ENCODE measurements at regions not wholly inside any gene's neighbourhood (a gene's known extent, or its start where the extent isn't known, plus 50 kb on each side); places are given as distances from the start of the nearest gene placed in this dataset.
A peak's percentile ranks its signal among the peaks of the same experiment; 100 is the strongest.

- H2AFZ ChIP-seq (ENCODE audit: low read depth, low read length): no peak overlapping the region
- no peak overlapping the region for H3K9ac ChIP-seq (ENCODE audit: low read length)
- no peak overlapping the region for H2AK5ac ChIP-seq (ENCODE audit: low read length, severe bottlenecking)
- H4K91ac ChIP-seq (ENCODE audit: low read length): no peak overlapping the region
- H2BK120ac ChIP-seq (ENCODE audit: low read depth, low read length): no peak overlapping the region
- no peak overlapping the region for H3K23ac ChIP-seq (ENCODE audit: low read length in 2 of 2)
- 100% methylated on average over 1 of the region's 3 CpGs for WGBS
- H3K79me1 ChIP-seq (replicated peaks; ENCODE audit: low read length, poor library complexity, severe bottlenecking): no peaks in the 10 kb centered on the region
- no peak overlapping the region for H2BK12ac ChIP-seq (ENCODE audit: low read length in 2 of 2)
- H3K27me3 ChIP-seq (ENCODE audit: control insufficient read depth in 1 of 2, insufficient read depth in 1 of 2, low read length in 2 of 2): no peaks in the 10 kb centered on the region
- no peaks in the 10 kb centered on the region for H3K36me3 ChIP-seq (ENCODE audit: control insufficient read depth in 1 of 2, insufficient read depth in 2 of 2, low read depth in 1 of 2, low read length in 2 of 2)
- H3K4me3 ChIP-seq (ENCODE audit: insufficient read depth in 1 of 2, low read depth in 1 of 2, low read length in 2 of 2): no peak overlapping the region
- H2BK15ac ChIP-seq (ENCODE audit: low read depth, poor library complexity, severe bottlenecking): no peak overlapping the region
- H3K14ac ChIP-seq (ENCODE audit: low read length in 2 of 2): no peak overlapping the region
- no peak overlapping the region for H4K8ac ChIP-seq (ENCODE audit: low read length)
- no peaks in the 10 kb centered on the region for H3K9me3 ChIP-seq (ENCODE audit: control insufficient read depth, low read length)
- no peak overlapping the region for H3K18ac ChIP-seq (ENCODE audit: low read depth in 1 of 2, low read length in 2 of 2)
- no peak for DNase-seq
- H3K4ac ChIP-seq (ENCODE audit: low read depth in 1 of 2, low read length in 2 of 2): no peak overlapping the region
- H3K27ac ChIP-seq (ENCODE audit: low read length, poor library complexity, severe bottlenecking): no peak overlapping the region
- no peak overlapping the region for H3K4me2 ChIP-seq (ENCODE audit: low read length, poor library complexity, severe bottlenecking)
- no peaks in the 10 kb centered on the region for H3K4me1 ChIP-seq (ENCODE audit: control insufficient read depth, insufficient read depth, low read depth, low read length)
- H2BK5ac ChIP-seq (ENCODE audit: low read depth, low read length, poor library complexity, severe bottlenecking): no peak overlapping the region
These were observed 166.5 kb downstream of the MTX2 start for GRCh38 chr2:176435729-176436128.

- no peak overlapping the region for H3K27ac ChIP-seq (ENCODE audit: low read length, poor library complexity, severe bottlenecking)
- no peak overlapping the region for H3K18ac ChIP-seq (ENCODE audit: low read depth in 1 of 2, low read length in 2 of 2)
- H3K9me3 ChIP-seq (ENCODE audit: control insufficient read depth, low read length): no peaks in the 10 kb centered on the region
- no peak overlapping the region for H2BK12ac ChIP-seq (ENCODE audit: low read length in 2 of 2)
- H3K4ac ChIP-seq (ENCODE audit: low read depth in 1 of 2, low read length in 2 of 2): no peak overlapping the region
- H2BK120ac ChIP-seq (ENCODE audit: low read depth, low read length): no peak overlapping the region
- no peak overlapping the region for H2BK5ac ChIP-seq (ENCODE audit: low read depth, low read length, poor library complexity, severe bottlenecking)
- 100% methylated on average over 1 of the region's 2 CpGs for WGBS
- no peaks in the 10 kb centered on the region for H3K27me3 ChIP-seq (ENCODE audit: control insufficient read depth in 1 of 2, insufficient read depth in 1 of 2, low read length in 2 of 2)
- no peak overlapping the region for H3K4me3 ChIP-seq (ENCODE audit: insufficient read depth in 1 of 2, low read depth in 1 of 2, low read length in 2 of 2)
- peaks cover 2% of the 10 kb centered on the region for H3K4me1 ChIP-seq (ENCODE audit: control insufficient read depth, insufficient read depth, low read depth, low read length)
- H3K14ac ChIP-seq (ENCODE audit: low read length in 2 of 2): no peak overlapping the region
- no peak overlapping the region for H3K23ac ChIP-seq (ENCODE audit: low read length in 2 of 2)
- no peak overlapping the region for H2AFZ ChIP-seq (ENCODE audit: low read depth, low read length)
- H3K9ac ChIP-seq (ENCODE audit: low read length): no peak overlapping the region
- H2AK5ac ChIP-seq (ENCODE audit: low read length, severe bottlenecking): no peak overlapping the region
- DNase-seq: no peak
- no peaks in the 10 kb centered on the region for H3K79me1 ChIP-seq (replicated peaks; ENCODE audit: low read length, poor library complexity, severe bottlenecking)
- H3K4me2 ChIP-seq (ENCODE audit: low read length, poor library complexity, severe bottlenecking): no peak overlapping the region
- no peaks in the 10 kb centered on the region for H3K36me3 ChIP-seq (ENCODE audit: control insufficient read depth in 1 of 2, insufficient read depth in 2 of 2, low read depth in 1 of 2, low read length in 2 of 2)
- no peak overlapping the region for H4K91ac ChIP-seq (ENCODE audit: low read length)
- no peak overlapping the region for H4K8ac ChIP-seq (ENCODE audit: low read length)
- no peak overlapping the region for H2BK15ac ChIP-seq (ENCODE audit: low read depth, poor library complexity, severe bottlenecking)
These were observed 174.7 kb downstream of the MTX2 start for GRCh38 chr2:176443946-176444345.

- no peak overlapping the region for H2BK5ac ChIP-seq (ENCODE audit: low read depth, low read length, poor library complexity, severe bottlenecking)
- no peak overlapping the region for H3K4me2 ChIP-seq (ENCODE audit: low read length, poor library complexity, severe bottlenecking)
- H2BK15ac ChIP-seq (ENCODE audit: low read depth, poor library complexity, severe bottlenecking): no peak overlapping the region
- peak overlapping the region in 1 of 2 experiments; percentile 13 for H3K4ac ChIP-seq (ENCODE audit: low read depth in 1 of 2, low read length in 2 of 2)
- H3K9ac ChIP-seq (ENCODE audit: low read length): peak overlapping the region; percentile 43
- H3K36me3 ChIP-seq (ENCODE audit: control insufficient read depth in 1 of 2, insufficient read depth in 2 of 2, low read depth in 1 of 2, low read length in 2 of 2): no peaks in the 10 kb centered on the region
- WGBS: no CpG with 5 or more reads among the region's 4 CpGs
- no peak overlapping the region for H3K14ac ChIP-seq (ENCODE audit: low read length in 2 of 2)
- peak overlapping the region; percentile 36 for H2AFZ ChIP-seq (ENCODE audit: low read depth, low read length)
- H3K18ac ChIP-seq (ENCODE audit: low read depth in 1 of 2, low read length in 2 of 2): peak overlapping the region in 1 of 2 experiments; percentile 67
- peaks cover 2% of the 10 kb centered on the region for H3K4me1 ChIP-seq (ENCODE audit: control insufficient read depth, insufficient read depth, low read depth, low read length)
- H2BK12ac ChIP-seq (ENCODE audit: low read length in 2 of 2): no peak overlapping the region
- peak overlapping the region; percentile 45 for H4K8ac ChIP-seq (ENCODE audit: low read length)
- no peak overlapping the region for H4K91ac ChIP-seq (ENCODE audit: low read length)
- H3K9me3 ChIP-seq (ENCODE audit: control insufficient read depth, low read length): no peaks in the 10 kb centered on the region
- H2BK120ac ChIP-seq (ENCODE audit: low read depth, low read length): no peak overlapping the region
- H3K23ac ChIP-seq (ENCODE audit: low read length in 2 of 2): no peak overlapping the region
- H2AK5ac ChIP-seq (ENCODE audit: low read length, severe bottlenecking): no peak overlapping the region
- no peaks in the 10 kb centered on the region for H3K27me3 ChIP-seq (ENCODE audit: control insufficient read depth in 1 of 2, insufficient read depth in 1 of 2, low read length in 2 of 2)
- DNase-seq: peak; percentile 84
- H3K27ac ChIP-seq (ENCODE audit: low read length, poor library complexity, severe bottlenecking): no peak overlapping the region
- H3K4me3 ChIP-seq (ENCODE audit: insufficient read depth in 1 of 2, low read depth in 1 of 2, low read length in 2 of 2): no peak overlapping the region
- H3K79me1 ChIP-seq (replicated peaks; ENCODE audit: low read length, poor library complexity, severe bottlenecking): no peaks in the 10 kb centered on the region
These were observed 176.7 kb downstream of the MTX2 start for GRCh38 chr2:176445956-176446355.

- Histone ChIP-seq H3K27ac (ENCODE audit: low read length, poor library complexity, severe bottlenecking) (no peak overlapping the region), H2BK12ac (ENCODE audit: low read length in 2 of 2) (peak overlapping the region in 1 of 2 experiments; percentile 95), H2BK120ac (ENCODE audit: low read depth, low read length) (no peak overlapping the region), H3K4me2 (ENCODE audit: low read length, poor library complexity, severe bottlenecking) (no peak overlapping the region), H3K23ac (ENCODE audit: low read length in 2 of 2) (no peak overlapping the region), H4K8ac (ENCODE audit: low read length) (no peak overlapping the region), H3K4me1 (ENCODE audit: control insufficient read depth, insufficient read depth, low read depth, low read length) (peaks cover 2% of the 10 kb centered on the region), H2BK15ac (ENCODE audit: low read depth, poor library complexity, severe bottlenecking) (no peak overlapping the region), H3K9ac (ENCODE audit: low read length) (peak overlapping the region; percentile 43), H3K4ac (ENCODE audit: low read depth in 1 of 2, low read length in 2 of 2) (peak overlapping the region in 1 of 2 experiments; percentile 89), H4K91ac (ENCODE audit: low read length) (no peak overlapping the region), H3K4me3 (ENCODE audit: insufficient read depth in 1 of 2, low read depth in 1 of 2, low read length in 2 of 2) (no peak overlapping the region), H2AK5ac (ENCODE audit: low read length, severe bottlenecking) (no peak overlapping the region), H3K9me3 (ENCODE audit: control insufficient read depth, low read length) (no peaks in the 10 kb centered on the region), H2AFZ (ENCODE audit: low read depth, low read length) (peak overlapping the region; percentile 10), H3K27me3 (ENCODE audit: control insufficient read depth in 1 of 2, insufficient read depth in 1 of 2, low read length in 2 of 2) (no peaks in the 10 kb centered on the region), H3K79me1 (replicated peaks; ENCODE audit: low read length, poor library complexity, severe bottlenecking) (no peaks in the 10 kb centered on the region), H2BK5ac (ENCODE audit: low read depth, low read length, poor library complexity, severe bottlenecking) (no peak overlapping the region), H3K14ac (ENCODE audit: low read length in 2 of 2) (no peak overlapping the region), H3K18ac (ENCODE audit: low read depth in 1 of 2, low read length in 2 of 2) (peak overlapping the region in 1 of 2 experiments; percentile 80), H3K36me3 (ENCODE audit: control insufficient read depth in 1 of 2, insufficient read depth in 2 of 2, low read depth in 1 of 2, low read length in 2 of 2) (no peaks in the 10 kb centered on the region)
- DNase-seq: peak; percentile 16
- 25% methylated on average over 3 of the region's 4 CpGs for WGBS
These were observed 177.6 kb downstream of the MTX2 start for GRCh38 chr2:176446718-176447414.
